Tibial artery (tissue), 4 donors: ENCODE measurements at regions not wholly inside any gene's neighbourhood (a gene's known extent, or its start where the extent isn't known, plus 50 kb on each side); places are given as distances from the start of the nearest gene placed in this dataset.
A peak's percentile ranks its signal among the peaks of the same experiment; 100 is the strongest.

Source experiments
- DNase-seq, 2 donors: peaks; one replicate each; pipeline ENCODE4 v3.0.0-alpha.2; 2019
- H3K27ac ChIP-seq, 2 donors: fragments of 200-600 bp; sonication (generic) in 1 of 2; 1 replicate in 1 of 2; 2 replicates in 1 of 2; pipeline ENCODE4 v1.5.1; 2018 to 2019; ENCODE audit warnings: mild to moderate bottlenecking in 1 of 2
- H3K27me3 ChIP-seq, 2 donors: fragments of 200-600 bp; sonication (generic) in 1 of 2; one replicate each; pipeline versions ENCODE4 v1.5.1 to v1.6.0; 2016 to 2019
- H3K36me3 ChIP-seq, 3 donors: fragments of 200-600 bp; sonication (generic) in 2 of 3; one replicate each; pipeline ENCODE4 v1.5.1; 2016 to 2019; ENCODE audit warnings: mild to moderate bottlenecking in 2 of 3
- H3K4me1 ChIP-seq, 4 donors: fragments of 200-600 bp; sonication (generic) in 2 of 4; 1 replicate in 3 of 4; 2 replicates in 1 of 4; pipeline ENCODE4 v1.5.1; 2016 to 2019
- H3K4me3 ChIP-seq, 2 donors: fragments of 200-600 bp; sonication (generic) in 1 of 2; 1 replicate in 1 of 2; 2 replicates in 1 of 2; pipeline ENCODE4 v1.5.1; 2018 to 2019; ENCODE audit warnings: mild to moderate bottlenecking in 2 of 2
- H3K9me3 ChIP-seq, 3 donors: fragments of 200-600 bp; sonication (generic) in 1 of 3; one replicate each; pipeline ENCODE4 v1.5.1; 2016 to 2019
- CTCF ChIP-seq, 2 experiments: fragments of 200-600 bp in 1 of 2; fragments of 450-650 bp in 1 of 2; IDR thresholded peaks; one replicate each; pipeline ENCODE4 v1.5.1; 2017 to 2019; ENCODE audit warnings: antibody characterized with exemption in 2 of 2, mild to moderate bottlenecking in 1 of 2, moderate library complexity in 1 of 2
- intact Hi-C: fragments of 100-400 bp; cut with DNase I; formaldehyde crosslinking; loops from one replicate; pipeline ENCODE4 v1.15.0; 2023; ENCODE audit warnings: low total_unique reads

DNA sequence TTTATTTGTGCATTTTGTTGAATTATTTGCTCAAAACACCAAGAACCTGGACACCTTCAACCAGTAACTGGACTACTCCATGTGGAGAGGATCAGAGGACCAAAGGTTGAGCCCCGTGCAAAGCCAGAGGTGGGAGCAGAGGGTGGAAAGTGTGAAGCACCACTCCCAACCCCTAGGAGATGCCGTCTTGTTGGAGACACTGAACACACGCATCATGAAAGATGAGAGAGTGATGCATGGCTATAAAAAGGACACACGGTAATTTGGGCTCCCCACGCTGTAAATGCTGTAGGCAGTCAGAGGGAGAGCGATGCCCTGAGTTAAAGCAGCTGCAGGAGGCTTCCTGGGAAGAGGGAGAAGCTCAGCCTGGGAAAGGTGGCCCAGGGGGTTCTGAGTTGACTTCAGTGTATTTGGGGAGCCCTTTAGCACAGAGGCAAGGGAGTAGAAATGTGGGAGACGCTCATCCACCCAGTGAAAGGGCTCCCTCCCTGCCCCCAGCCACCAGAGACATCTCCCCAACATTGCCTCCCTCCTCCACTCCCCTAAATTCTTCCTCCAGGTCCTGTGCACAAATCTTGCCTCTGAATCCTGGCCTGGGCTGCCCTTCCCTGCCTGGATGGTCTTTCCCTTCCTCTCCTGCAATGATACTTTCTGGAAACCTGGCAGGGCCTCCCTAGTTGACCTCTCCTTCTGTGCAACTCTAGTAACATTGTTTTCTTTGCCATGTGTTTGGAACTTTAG is 55.8 kb upstream of the IYD start:
- intact Hi-C loops = no loop called here
- no peaks in the 10 kb centered on the region for H3K4me1 ChIP-seq
- peaks cover 0 to 3% of the 10 kb centered on the region in 2 donors for H3K27me3 ChIP-seq
- H3K9me3 ChIP-seq = no peaks in the 10 kb centered on the region
- no peak for TF ChIP-seq CTCF (IDR thresholded peaks at IDR 0.05)
- H3K4me3 ChIP-seq = no peak overlapping the region
- DNase-seq = peak in 1 of 2 donors; percentile 12
- H3K27ac ChIP-seq = no peak overlapping the region
- no peaks in the 10 kb centered on the region for H3K36me3 ChIP-seq

DNA sequence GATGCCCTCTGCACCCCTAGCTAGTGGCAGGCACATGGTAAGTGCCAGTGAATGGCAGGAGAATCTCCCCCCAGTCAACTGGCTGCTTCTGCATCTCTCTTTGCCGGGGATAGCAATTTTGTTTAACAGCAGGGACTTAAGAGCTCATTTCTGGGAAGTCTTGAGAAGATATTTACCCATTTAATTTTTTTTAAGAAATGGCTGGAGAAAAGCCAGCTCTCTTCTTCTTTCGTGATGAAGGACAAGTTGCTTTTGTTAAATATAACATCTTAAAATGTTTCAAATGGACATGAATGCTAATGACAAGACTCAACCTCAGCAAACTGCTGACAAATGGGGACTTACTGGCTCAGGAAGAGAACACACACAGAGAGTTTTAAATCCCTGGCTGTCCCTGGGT is 55.0 kb upstream of the IYD start:
- Histone ChIP-seq H3K27ac (no peak overlapping the region), H3K27me3 (peaks cover 0 to 3% of the 10 kb centered on the region in 2 donors), H3K36me3 (no peaks in the 10 kb centered on the region), H3K4me1 (no peaks in the 10 kb centered on the region), H3K9me3 (no peaks in the 10 kb centered on the region), H3K4me3 (no peak overlapping the region)
- no peak for TF ChIP-seq CTCF (IDR thresholded peaks at IDR 0.05)
- intact Hi-C loops = no loop called here
- DNase-seq = no peak

DNA sequence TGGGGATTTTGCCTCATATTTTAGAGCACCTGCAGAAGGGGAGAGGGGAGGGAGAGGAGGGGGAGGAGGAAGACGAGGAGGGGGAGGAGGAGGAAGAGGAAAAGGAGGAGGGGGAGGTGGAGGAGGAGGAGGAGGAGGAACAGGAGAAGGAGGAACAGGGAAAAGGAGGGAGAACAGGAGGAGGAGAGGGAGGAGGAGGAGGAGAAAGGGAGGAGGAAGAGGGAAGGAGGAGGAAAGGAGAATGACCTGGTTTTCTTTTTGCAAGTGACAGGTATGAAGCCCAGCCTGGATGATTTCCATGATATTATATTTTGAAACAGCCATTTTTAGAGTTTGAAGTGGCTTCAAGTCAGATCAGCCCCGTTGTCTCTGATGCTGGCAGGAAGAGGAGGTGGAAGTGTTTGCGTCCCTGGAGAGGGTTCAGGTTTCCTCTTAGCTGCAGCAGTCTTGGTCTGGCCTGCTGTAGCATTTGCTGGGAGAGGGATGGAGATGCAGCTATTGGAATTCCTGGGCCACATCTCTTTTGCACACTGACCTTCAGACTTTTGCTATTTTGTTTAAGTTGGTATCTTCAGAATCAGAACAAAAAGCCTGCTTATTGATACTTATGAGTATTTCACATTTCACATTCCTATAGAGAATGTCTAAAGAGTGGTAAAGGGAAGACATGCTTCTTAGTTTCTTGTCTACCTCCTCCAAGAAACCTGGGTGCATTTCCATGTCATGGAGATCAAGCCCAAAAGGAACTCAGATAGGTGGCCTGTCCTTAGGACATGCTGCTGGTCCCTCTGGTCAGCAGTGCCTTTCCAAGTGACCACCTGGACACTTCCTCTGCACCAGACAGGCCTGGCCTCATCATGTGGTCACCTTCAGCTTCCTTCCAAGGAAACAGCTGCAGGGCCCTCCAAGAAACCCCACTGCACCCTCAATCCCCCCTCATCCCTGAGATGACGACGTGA is 54.3 kb upstream of the IYD start:
- peaks cover 0 to 3% of the 10 kb centered on the region in 2 donors for H3K27me3 ChIP-seq
- no peak overlapping the region for H3K27ac ChIP-seq
- H3K36me3 ChIP-seq = no peaks in the 10 kb centered on the region
- H3K4me1 ChIP-seq = no peaks in the 10 kb centered on the region
- intact Hi-C loops = no loop called here
- no peak for TF ChIP-seq CTCF (IDR thresholded peaks at IDR 0.05)
- DNase-seq = no peak
- H3K4me3 ChIP-seq = no peak overlapping the region
- H3K9me3 ChIP-seq = no peaks in the 10 kb centered on the region

DNA sequence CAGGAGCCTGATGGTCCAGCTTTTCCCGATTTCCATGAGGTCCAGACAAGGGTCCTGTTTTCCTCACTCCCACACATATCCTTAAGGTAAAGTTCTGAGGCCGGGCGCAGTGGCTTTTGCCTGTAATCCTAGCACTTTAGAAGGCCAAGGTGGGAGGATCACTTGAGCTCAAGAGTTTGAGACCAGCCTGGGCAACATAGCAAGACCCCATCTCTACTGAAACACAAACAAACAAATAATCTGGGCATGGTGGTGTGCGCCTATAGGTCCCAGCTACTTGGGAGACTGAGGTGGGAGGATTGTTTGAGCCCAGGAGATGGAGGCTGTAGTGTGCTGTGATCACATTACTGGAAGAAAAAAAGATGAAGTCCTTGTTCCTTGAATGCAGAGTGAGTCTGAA is 53.2 kb upstream of the IYD start:
- Histone ChIP-seq H3K27me3 (peaks cover 0 to 3% of the 10 kb centered on the region in 2 donors), H3K27ac (no peak overlapping the region), H3K36me3 (no peaks in the 10 kb centered on the region), H3K4me3 (no peak overlapping the region), H3K9me3 (no peaks in the 10 kb centered on the region), H3K4me1 (peaks cover 0 to 8% (median 3%) of the 10 kb centered on the region in 4 donors)
- no peak for DNase-seq
- intact Hi-C loops = no loop called here
- no peak for TF ChIP-seq CTCF (IDR thresholded peaks at IDR 0.05)

- TF ChIP-seq CTCF (IDR thresholded peaks at IDR 0.05) = no peak
- H3K4me1 ChIP-seq = peaks cover 0 to 9% (median 4%) of the 10 kb centered on the region in 4 donors
- intact Hi-C loops = no loop called here
- no peak overlapping the region for H3K27ac ChIP-seq
- H3K27me3 ChIP-seq = peaks cover 0 to 3% of the 10 kb centered on the region in 2 donors
- H3K9me3 ChIP-seq = no peaks in the 10 kb centered on the region
- no peak overlapping the region for H3K4me3 ChIP-seq
- no peak for DNase-seq
- H3K36me3 ChIP-seq = no peaks in the 10 kb centered on the region
Observed at GRCh38 chr6:150316936-150317335, 51.9 kb upstream of the IYD start.
